A549 (cell line): ENCODE measurements at regions not wholly inside any gene's neighbourhood (a gene's known extent, or its start where the extent isn't known, plus 50 kb on each side); places are given as distances from the start of the nearest gene placed in this dataset.
A peak's percentile ranks its signal among the peaks of the same experiment; 100 is the strongest.

Source experiments
- ATAC-seq, 2 experiments: fragments of 200-7000 bp in 1 of 2; fragments of >200 bp in 1 of 2; cut with Nextera tagmentation in 1 of 2; cut with Tn5 transposase in 1 of 2; 3 replicates each; pipeline versions ENCODE4 v1.8.0 to v1.9.1; 2018 to 2020; ENCODE audit warnings: mild to moderate bottlenecking in 1 of 2, moderate library complexity in 1 of 2
- CTCF ChIA-PET: fragments of 300-600 bp; sonication (Branson Sonifier 250); formaldehyde crosslinking; extraction: SDS; loops from one replicate; lab custom pipeline; 2021; ENCODE audit warnings: antibody characterized with exemption, inconsistent platforms; lab: Yijun Ruan, JAX
- POLR2A ChIA-PET: fragments of 350-600 bp; formaldehyde crosslinking; extraction: SDS; loops from one replicate; lab custom pipeline; 2021; ENCODE audit warnings: antibody characterized with exemption, inconsistent platforms; lab: Yijun Ruan, JAX
- DNase-seq, 2 experiments: peaks; one replicate each; pipeline versions ENCODE4 v3.0.0 to v3.0.0-alpha.2; 2011 to 2016; ENCODE audit warnings: low read depth in 1 of 2, low spot score in 1 of 2
- FAIRE-seq: peaks from 2 replicates; lab custom pipeline; 2011; peaks lifted over from hg19 to GRCh38; lab: Jason Lieb, UNC
- H3K27ac ChIP-seq, 2 experiments: fragments of >200 bp; sonication (Bioruptor Twin); formaldehyde crosslinking; 3 replicates each; pipeline ENCODE4 v1.5.1; 2016 to 2017
- H3K4me1 ChIP-seq: fragments of >200 bp; sonication (Bioruptor Twin); formaldehyde crosslinking; 3 replicates; pipeline ENCODE4 v1.6.1; 2016
- H3K4me2 ChIP-seq: fragments of >200 bp; sonication (Bioruptor Twin); formaldehyde crosslinking; 3 replicates; pipeline ENCODE4 v1.6.1; 2016
- H3K4me3 ChIP-seq: fragments of >200 bp; sonication (Bioruptor Twin); formaldehyde crosslinking; 3 replicates; pipeline ENCODE4 v1.5.1; 2016
- H3K9me3 ChIP-seq: fragments of >200 bp; sonication (Bioruptor Twin); formaldehyde crosslinking; 3 replicates; pipeline ENCODE4 v1.6.1; 2016
- BHLHE40 ChIP-seq: IDR thresholded peaks from 2 replicates; pipeline ENCODE4 v1.6.1; 2012; ENCODE audit warnings: low read depth, low read length, inconsistent platforms
- CEBPB ChIP-seq, 2 experiments: fragments of >200 bp in 1 of 2; sonication (Bioruptor Twin) in 1 of 2; formaldehyde crosslinking in 1 of 2; IDR thresholded peaks; 2 replicates each; pipeline ENCODE4 v1.6.1; 2012 to 2016
- CTCF ChIP-seq: fragments of >200 bp; sonication (Bioruptor Twin); formaldehyde crosslinking; IDR thresholded peaks from 3 replicates; pipeline ENCODE4 v1.5.1; 2016
- ESRRA ChIP-seq: fragments of 150-350 bp; IDR thresholded peaks from 2 replicates; pipeline ENCODE4 v1.6.1; 2014; ENCODE audit warnings: mild to moderate bottlenecking, low read length, borderline replicate concordance
- FOSL2 ChIP-seq, 2 experiments: fragments of 450-650 bp in 1 of 2; fragments of >200 bp in 1 of 2; sonication (Bioruptor Twin) in 1 of 2; formaldehyde crosslinking; IDR thresholded peaks; 2 replicates each; pipeline versions ENCODE4 v1.5.0 to v1.6.1; 2016 to 2020; ENCODE audit warnings: mild to moderate bottlenecking in 1 of 2, moderate library complexity in 1 of 2
- GATA3 ChIP-seq: IDR thresholded peaks from 2 replicates; pipeline ENCODE4 v1.6.1; 2012; ENCODE audit warnings: borderline replicate concordance
- HEYL ChIP-seq: fragments of 250-450 bp; sonication (Bioruptor Pico); IDR thresholded peaks from 2 replicates; pipeline ENCODE4 v1.8.0; 2021; ENCODE audit warnings: mild to moderate bottlenecking, moderate library complexity
- HOXA7 ChIP-seq: fragments of 250-450 bp; sonication (Bioruptor Pico); IDR thresholded peaks from 2 replicates; pipeline ENCODE4 v1.5.0; 2020; ENCODE audit warnings: mild to moderate bottlenecking, moderate library complexity
- HOXB13 ChIP-seq: fragments of 250-450 bp; sonication (Bioruptor Pico); IDR thresholded peaks from 2 replicates; pipeline ENCODE4 v1.5.0; 2020; ENCODE audit warnings: low read depth, mild to moderate bottlenecking, moderate library complexity
- HOXB5 ChIP-seq: fragments of 250-450 bp; sonication (Bioruptor Pico); IDR thresholded peaks from 2 replicates; pipeline ENCODE4 v1.5.0; 2020; ENCODE audit warnings: mild to moderate bottlenecking, moderate library complexity
- JUN ChIP-seq, 2 experiments: fragments of >200 bp; sonication (Bioruptor Twin); formaldehyde crosslinking; IDR thresholded peaks; 2 replicates in 1 of 2; 3 replicates in 1 of 2; pipeline ENCODE4 v1.6.1; 2016 to 2017
- KDM5A ChIP-seq: fragments of 200-600 bp; sonication (generic); IDR thresholded peaks from 2 replicates; pipeline ENCODE4 v1.6.1; 2016; ENCODE audit warnings: antibody characterized with exemption, mild to moderate bottlenecking
- NPAS2 ChIP-seq: fragments of 250-450 bp; sonication (Bioruptor Pico); IDR thresholded peaks from 2 replicates; pipeline ENCODE4 v1.8.0; 2022; ENCODE audit warnings: mild to moderate bottlenecking, moderate library complexity, borderline replicate concordance
- POLR2AphosphoS2 ChIP-seq: conservative IDR thresholded peaks from 2 replicates; pipeline ENCODE4 v1.6.1; 2012; ENCODE audit warnings: low read length, improper control_type of control experiment, inconsistent platforms
- RAD21 ChIP-seq, 2 experiments: fragments of >200 bp in 1 of 2; sonication (Bioruptor Twin) in 1 of 2; formaldehyde crosslinking in 1 of 2; IDR thresholded peaks in 1 of 2; conservative IDR thresholded peaks in 1 of 2; 2 replicates in 1 of 2; 3 replicates in 1 of 2; pipeline ENCODE4 v1.6.1; 2012 to 2018; ENCODE audit warnings: inconsistent platforms in 1 of 2
- RNF2 ChIP-seq: fragments of 200-600 bp; sonication (generic); IDR thresholded peaks from 2 replicates; pipeline ENCODE4 v1.6.1; 2016; ENCODE audit warnings: low read depth, mild to moderate bottlenecking, antibody characterized with exemption, moderate library complexity, borderline replicate concordance
- SMC3 ChIP-seq: fragments of >200 bp; sonication (Bioruptor Twin); formaldehyde crosslinking; IDR thresholded peaks from 3 replicates; pipeline ENCODE4 v1.6.1; 2018; ENCODE audit warnings: inconsistent platforms
- SREBF2 ChIP-seq: fragments of 450-650 bp; IDR thresholded peaks from 2 replicates; pipeline ENCODE4 v1.6.1; 2014; ENCODE audit warnings: mild to moderate bottlenecking, moderate library complexity
- TP53 ChIP-seq: fragments of 250-450 bp; sonication (Bioruptor Pico); IDR thresholded peaks from 2 replicates; pipeline ENCODE4 v1.5.0; 2021; ENCODE audit warnings: mild to moderate bottlenecking, moderate library complexity
- WGBS: methylation state at CpG from one replicate; pipeline ENCODE4 v1.1.6; 2017; ENCODE audit errors: missing lambda C conversion rate; 5-methylcytosine and 5-hydroxymethylcytosine counted together
- TF ChIP-seq, protein P1 (sequence below): fragments of 150-350 bp; IDR thresholded peaks from 2 replicates; pipeline ENCODE4 v1.6.1; 2014; ENCODE audit warnings: low read depth, mild to moderate bottlenecking, low read length
- TF ChIP-seq, protein P2 (sequence below): fragments of >200 bp; sonication (Bioruptor Twin); formaldehyde crosslinking; IDR thresholded peaks from 3 replicates; pipeline ENCODE4 v1.6.1; 2016

DNA sequence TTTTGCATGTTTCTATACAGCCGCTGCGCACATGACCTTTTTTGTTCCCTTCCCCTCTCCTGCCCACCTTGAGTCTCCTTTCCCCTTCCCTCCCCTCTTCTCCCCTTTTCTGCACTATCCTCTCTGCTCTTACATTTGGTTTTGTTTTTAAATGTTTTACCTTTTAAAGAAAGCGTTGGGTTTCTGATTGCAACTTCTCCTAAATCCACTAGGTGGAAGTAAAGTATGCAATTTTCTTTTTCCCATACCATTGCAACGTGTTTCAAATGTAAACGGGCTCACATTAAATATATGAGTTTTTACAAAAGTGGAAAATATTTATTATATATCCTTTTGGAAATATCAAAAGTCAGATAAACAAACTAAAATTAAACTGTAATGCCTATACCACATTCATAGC, 500.9 kb downstream of the DIRAS2 start:
- CTCF ChIA-PET: interaction anchor here (0.7 to 3.6 kb wide), 20 partner anchors 9 to 735 kb away, joined by 3 to 19 read pairs (median 4); partner anchors contain the start of gene DIRAS2
- no peak overlapping the region for H3K27ac ChIP-seq
- POLR2A ChIA-PET: no interaction called here
- no peaks in the 10 kb centered on the region for H3K4me1 ChIP-seq
- H3K4me2 ChIP-seq: no peak overlapping the region
- ATAC-seq: peak in 1 of 2 experiments; percentile 46; a peak in 1 of 6 replicates
- TF ChIP-seq CTCF (peak; percentile 55), SMC3 (peak; percentile 60; the same call in 2 of the 3 replicates), SREBF2 (no peak), RAD21 (conservative IDR thresholded peaks at IDR 0.05 in 1 of 2, IDR thresholded peaks at IDR 0.05 in 1 of 2) (peak; percentile 67 to 71), GATA3 (no peak)
- H3K4me3 ChIP-seq: no peak overlapping the region
- WGBS: 38% methylated on average over 5 of the region's 5 CpGs
- DNase-seq: peak in 1 of 2 experiments; percentile 20
- no peaks in the 10 kb centered on the region for H3K9me3 ChIP-seq
- FAIRE-seq: no peak

GRCh38 chr9:90142580-90142979, 500.0 kb downstream of the DIRAS2 start:
- H3K9me3 ChIP-seq: no peaks in the 10 kb centered on the region
- CTCF ChIA-PET: interaction anchor here (0.8 to 3.6 kb wide), 20 partner anchors 10 to 734 kb away, joined by 3 to 19 read pairs (median 3); partner anchors contain the start of gene DIRAS2
- POLR2A ChIA-PET: no interaction called here
- WGBS: under 1% methylated on average over 5 of the region's 5 CpGs
- ATAC-seq (no peak), DNase-seq (peak in 1 of 2 experiments; percentile 48), FAIRE-seq (peak; percentile 86)
- H3K4me2 ChIP-seq: no peak overlapping the region
- no peak overlapping the region for H3K4me3 ChIP-seq
- no peaks in the 10 kb centered on the region for H3K4me1 ChIP-seq
- TF ChIP-seq SMC3 (peak; percentile 57), HOXA7 (CRISPR knock-in tag) (no peak), RAD21 (conservative IDR thresholded peaks at IDR 0.05 in 1 of 2, IDR thresholded peaks at IDR 0.05 in 1 of 2) (peak; percentile 54 to 55; a peak in 4 of 5 replicates), BHLHE40 (no peak), CTCF (peak; percentile 55; the same call in 2 of the 3 replicates)
- no peak overlapping the region for H3K27ac ChIP-seq

GRCh38 chr9:90147426-90147825, 495.2 kb downstream of the DIRAS2 start:
- Histone ChIP-seq H3K4me2 (no peak overlapping the region), H3K27ac (no peak overlapping the region), H3K9me3 (no peaks in the 10 kb centered on the region), H3K4me3 (no peak overlapping the region), H3K4me1 (no peaks in the 10 kb centered on the region)
- ATAC-seq (no peak), FAIRE-seq (no peak), DNase-seq (no peak)
- POLR2A ChIA-PET: no interaction called here
- 8% methylated on average over 3 of the region's 3 CpGs for WGBS
- CTCF ChIA-PET: no interaction called here
- TF ChIP-seq SMC3: no peak

- no peak overlapping the region for H3K4me3 ChIP-seq
- CTCF ChIA-PET: interaction anchor here (4.8 kb wide), 1 partner anchor 14 kb away, joined by 19 read pairs; no protein-coding TSS in a partner anchor
- ATAC-seq: no peak
- no peaks in the 10 kb centered on the region for H3K4me1 ChIP-seq
- no peaks in the 10 kb centered on the region for H3K9me3 ChIP-seq
- TF ChIP-seq RNF2 (no peak), HEYL (no peak), CEBPB (IDR thresholded peaks at IDR 0.05) (no peak), RAD21 (conservative IDR thresholded peaks at IDR 0.05 in 1 of 2, IDR thresholded peaks at IDR 0.05 in 1 of 2) (no peak), JUN (IDR thresholded peaks at IDR 0.05) (no peak), NPAS2 (no peak), ESRRA (no peak), HOXB13 (no peak), HOXB5 (CRISPR knock-in tag) (no peak), POLR2AphosphoS2 (no peak), SREBF2 (no peak), TP53 (CRISPR knock-in tag) (no peak), KDM5A (no peak), FOSL2 (IDR thresholded peaks at IDR 0.05) (no peak), FOSL2 (CRISPR knock-in tag; IDR thresholded peaks at IDR 0.05) (no peak)
- TF ChIP-seq, protein P1, sequence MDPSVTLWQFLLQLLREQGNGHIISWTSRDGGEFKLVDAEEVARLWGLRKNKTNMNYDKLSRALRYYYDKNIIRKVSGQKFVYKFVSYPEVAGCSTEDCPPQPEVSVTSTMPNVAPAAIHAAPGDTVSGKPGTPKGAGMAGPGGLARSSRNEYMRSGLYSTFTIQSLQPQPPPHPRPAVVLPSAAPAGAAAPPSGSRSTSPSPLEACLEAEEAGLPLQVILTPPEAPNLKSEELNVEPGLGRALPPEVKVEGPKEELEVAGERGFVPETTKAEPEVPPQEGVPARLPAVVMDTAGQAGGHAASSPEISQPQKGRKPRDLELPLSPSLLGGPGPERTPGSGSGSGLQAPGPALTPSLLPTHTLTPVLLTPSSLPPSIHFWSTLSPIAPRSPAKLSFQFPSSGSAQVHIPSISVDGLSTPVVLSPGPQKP: no peak
- TF ChIP-seq, protein P2, sequence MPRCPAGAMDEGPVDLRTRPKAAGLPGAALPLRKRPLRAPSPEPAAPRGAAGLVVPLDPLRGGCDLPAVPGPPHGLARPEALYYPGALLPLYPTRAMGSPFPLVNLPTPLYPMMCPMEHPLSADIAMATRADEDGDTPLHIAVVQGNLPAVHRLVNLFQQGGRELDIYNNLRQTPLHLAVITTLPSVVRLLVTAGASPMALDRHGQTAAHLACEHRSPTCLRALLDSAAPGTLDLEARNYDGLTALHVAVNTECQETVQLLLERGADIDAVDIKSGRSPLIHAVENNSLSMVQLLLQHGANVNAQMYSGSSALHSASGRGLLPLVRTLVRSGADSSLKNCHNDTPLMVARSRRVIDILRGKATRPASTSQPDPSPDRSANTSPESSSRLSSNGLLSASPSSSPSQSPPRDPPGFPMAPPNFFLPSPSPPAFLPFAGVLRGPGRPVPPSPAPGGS: no peak
- TF ChIP-seq, all 56 proteins: peak for 0
- 19% methylated on average over 2 of the region's 2 CpGs for WGBS
- POLR2A ChIA-PET: no interaction called here
- no peak overlapping the region for H3K27ac ChIP-seq
- FAIRE-seq (no peak), DNase-seq (no peak)
- H3K4me2 ChIP-seq: no peak overlapping the region
These were observed 486.3 kb downstream of the DIRAS2 start for GRCh38 chr9:90156318-90156717.
